Fibroblast of lung (primary cell): ENCODE measurements at regions not wholly inside any gene's neighbourhood (a gene's known extent, or its start where the extent isn't known, plus 50 kb on each side); places are given as distances from the start of the nearest gene placed in this dataset.

Source experiments
- DNase-seq, 2 donors: peaks; one replicate each; pipeline versions ENCODE4 v3.0.0 to v3.0.0-alpha.2; 2010; ENCODE audit warnings: low read depth in 2 of 2
- H2AFZ ChIP-seq: 2 replicates; pipeline ENCODE4 v1.5.1; 2012; ENCODE audit warnings: low read length, control low read depth, inconsistent platforms
- H3K27ac ChIP-seq: 2 replicates; pipeline ENCODE4 v1.5.1; 2011; ENCODE audit warnings: low read length, control low read depth; ENCODE audit not compliant: insufficient read depth
- H3K27me3 ChIP-seq: 2 replicates; pipeline ENCODE4 v1.5.1; 2011; ENCODE audit warnings: mild to moderate bottlenecking, low read length; ENCODE audit not compliant: control insufficient read depth, insufficient read depth
- H3K36me3 ChIP-seq: 2 replicates; pipeline ENCODE4 v1.5.1; 2011; ENCODE audit warnings: low read length; ENCODE audit not compliant: control insufficient read depth, insufficient read depth
- H3K4me1 ChIP-seq: 2 replicates; pipeline ENCODE4 v1.5.1; 2011; ENCODE audit warnings: low read length; ENCODE audit not compliant: control insufficient read depth, insufficient read depth; ENCODE audit errors: extremely low read depth
- H3K4me2 ChIP-seq: 2 replicates; pipeline ENCODE4 v1.5.1; 2011; ENCODE audit warnings: low read length, control low read depth; ENCODE audit not compliant: insufficient read depth; ENCODE audit errors: extremely low read depth
- H3K4me3 ChIP-seq, 4 experiments: fragments of 200-600 bp in 1 of 4; sonication (generic) in 1 of 4; replicated peaks in 1 of 4; 2 replicates each; pipeline ENCODE4 v1.5.1; 2011 to 2016; ENCODE audit warnings: low read length in 4 of 4, low read depth in 3 of 4, mild to moderate bottlenecking in 3 of 4, control low read depth in 2 of 4, inconsistent platforms in 1 of 4, mixed read lengths in 1 of 4; ENCODE audit not compliant: insufficient read depth in 1 of 4; ENCODE audit errors: control extremely low read depth in 1 of 4
- H3K79me2 ChIP-seq: 2 replicates; pipeline ENCODE4 v1.5.1; 2012; ENCODE audit warnings: mild to moderate bottlenecking, low read length, inconsistent platforms; ENCODE audit not compliant: control insufficient read depth, insufficient read depth
- H3K9ac ChIP-seq: 2 replicates; pipeline ENCODE4 v1.5.1; 2011; ENCODE audit warnings: mild to moderate bottlenecking, low read length, control low read depth; ENCODE audit not compliant: insufficient read depth
- H3K9me3 ChIP-seq: 2 replicates; pipeline ENCODE4 v1.5.1; 2012; ENCODE audit warnings: low read depth, low read length; ENCODE audit not compliant: control insufficient read depth, insufficient read depth
- H4K20me1 ChIP-seq: 2 replicates; pipeline ENCODE4 v1.5.1; 2011; ENCODE audit warnings: low read length; ENCODE audit not compliant: control insufficient read depth, insufficient read depth; ENCODE audit errors: extremely low read depth
- EZH2 ChIP-seq: IDR thresholded peaks from 2 replicates; pipeline ENCODE4 v1.5.1; 2012; ENCODE audit warnings: low read length, control low read depth, mild to moderate bottlenecking; ENCODE audit errors: missing control alignments
- TF ChIP-seq, protein P1 (sequence below), 2 donors: IDR thresholded peaks in 1 of 2; conservative IDR thresholded peaks in 1 of 2; 1 replicate in 1 of 2; 2 replicates in 1 of 2; pipeline ENCODE4 v1.5.1; 2011 to 2012; ENCODE audit warnings: low read length in 2 of 2, control low read depth in 1 of 2, inconsistent platforms in 1 of 2, low read depth in 1 of 2, mild to moderate bottlenecking in 1 of 2

- no peaks in the 10 kb centered on the region for H3K27me3 ChIP-seq
These were observed 339.9 kb downstream of the TENT4A start for GRCh38 chr5:7053125-7053524.

DNA sequence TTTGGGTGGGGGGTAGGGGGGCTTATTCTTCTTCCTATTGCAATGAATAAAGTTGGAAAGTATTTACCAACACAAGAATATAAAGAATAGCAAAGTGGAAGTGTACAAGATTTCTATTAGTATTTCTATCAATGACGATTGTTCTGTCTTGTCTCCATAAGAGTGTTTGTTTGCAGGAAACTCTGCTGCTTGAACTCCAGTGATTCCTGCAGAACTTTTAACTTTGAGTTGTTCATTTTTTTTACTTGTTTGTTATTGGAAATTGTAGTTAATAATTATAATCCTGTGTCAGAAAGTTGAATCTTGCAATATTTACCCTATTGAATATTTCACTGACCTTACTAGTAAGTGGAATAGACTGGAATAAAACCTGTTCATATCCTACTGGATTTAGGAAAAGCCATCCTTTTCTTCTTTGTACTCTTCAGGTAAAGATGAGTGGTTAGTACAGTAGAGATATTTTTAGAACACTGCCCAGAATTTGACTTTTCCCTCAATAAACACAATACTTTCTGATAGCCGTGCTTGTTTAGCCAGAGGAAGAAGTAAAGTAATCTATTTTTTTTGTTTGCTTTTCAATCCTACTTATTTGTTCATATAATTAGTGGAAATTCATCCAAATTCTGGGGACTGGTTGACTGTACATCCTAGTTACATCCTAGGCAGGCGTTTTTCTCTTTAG lies 340.4 kb downstream of the TENT4A start:
- H3K4me1 ChIP-seq = no peaks in the 10 kb centered on the region
- H4K20me1 ChIP-seq = no peaks in the 10 kb centered on the region
- H3K27ac ChIP-seq = no peak overlapping the region
- no peaks in the 10 kb centered on the region for H3K36me3 ChIP-seq
- no peaks in the 10 kb centered on the region for H3K9me3 ChIP-seq
- TF ChIP-seq, protein P1, sequence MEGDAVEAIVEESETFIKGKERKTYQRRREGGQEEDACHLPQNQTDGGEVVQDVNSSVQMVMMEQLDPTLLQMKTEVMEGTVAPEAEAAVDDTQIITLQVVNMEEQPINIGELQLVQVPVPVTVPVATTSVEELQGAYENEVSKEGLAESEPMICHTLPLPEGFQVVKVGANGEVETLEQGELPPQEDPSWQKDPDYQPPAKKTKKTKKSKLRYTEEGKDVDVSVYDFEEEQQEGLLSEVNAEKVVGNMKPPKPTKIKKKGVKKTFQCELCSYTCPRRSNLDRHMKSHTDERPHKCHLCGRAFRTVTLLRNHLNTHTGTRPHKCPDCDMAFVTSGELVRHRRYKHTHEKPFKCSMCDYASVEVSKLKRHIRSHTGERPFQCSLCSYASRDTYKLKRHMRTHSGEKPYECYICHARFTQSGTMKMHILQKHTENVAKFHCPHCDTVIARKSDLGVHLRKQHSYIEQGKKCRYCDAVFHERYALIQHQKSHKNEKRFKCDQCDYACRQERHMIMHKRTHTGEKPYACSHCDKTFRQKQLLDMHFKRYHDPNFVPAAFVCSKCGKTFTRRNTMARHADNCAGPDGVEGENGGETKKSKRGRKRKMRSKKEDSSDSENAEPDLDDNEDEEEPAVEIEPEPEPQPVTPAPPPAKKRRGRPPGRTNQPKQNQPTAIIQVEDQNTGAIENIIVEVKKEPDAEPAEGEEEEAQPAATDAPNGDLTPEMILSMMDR (conservative IDR thresholded peaks at IDR 0.05 in 1 of 2, IDR thresholded peaks at IDR 0.05 in 1 of 2; ENCODE audit: low read depth in 1 of 2, low read length in 2 of 2) = no peak
- TF ChIP-seq EZH2 = no peak
- no peak overlapping the region for H3K4me3 ChIP-seq
- no peaks in the 10 kb centered on the region for H3K27me3 ChIP-seq
- H3K79me2 ChIP-seq = no peaks in the 10 kb centered on the region
- no peak for DNase-seq
- H3K9ac ChIP-seq = no peak overlapping the region
- H2AFZ ChIP-seq = no peak overlapping the region
- no peak overlapping the region for H3K4me2 ChIP-seq

More at GRCh38 chr5:7053125-7053524, 339.9 kb downstream of the TENT4A start:
- Histone ChIP-seq H3K4me2 (no peak overlapping the region), H3K4me3 (no peak overlapping the region), H3K4me1 (no peaks in the 10 kb centered on the region), H4K20me1 (no peaks in the 10 kb centered on the region), H3K27ac (no peak overlapping the region), H3K36me3 (no peaks in the 10 kb centered on the region), H3K9ac (no peak overlapping the region), H2AFZ (no peak overlapping the region), H3K9me3 (no peaks in the 10 kb centered on the region), H3K79me2 (no peaks in the 10 kb centered on the region)
- TF ChIP-seq, protein P1 (conservative IDR thresholded peaks at IDR 0.05 in 1 of 2, IDR thresholded peaks at IDR 0.05 in 1 of 2; ENCODE audit: low read depth in 1 of 2, low read length in 2 of 2) = no peak
- TF ChIP-seq EZH2 = no peak
- DNase-seq = no peak

DNA sequence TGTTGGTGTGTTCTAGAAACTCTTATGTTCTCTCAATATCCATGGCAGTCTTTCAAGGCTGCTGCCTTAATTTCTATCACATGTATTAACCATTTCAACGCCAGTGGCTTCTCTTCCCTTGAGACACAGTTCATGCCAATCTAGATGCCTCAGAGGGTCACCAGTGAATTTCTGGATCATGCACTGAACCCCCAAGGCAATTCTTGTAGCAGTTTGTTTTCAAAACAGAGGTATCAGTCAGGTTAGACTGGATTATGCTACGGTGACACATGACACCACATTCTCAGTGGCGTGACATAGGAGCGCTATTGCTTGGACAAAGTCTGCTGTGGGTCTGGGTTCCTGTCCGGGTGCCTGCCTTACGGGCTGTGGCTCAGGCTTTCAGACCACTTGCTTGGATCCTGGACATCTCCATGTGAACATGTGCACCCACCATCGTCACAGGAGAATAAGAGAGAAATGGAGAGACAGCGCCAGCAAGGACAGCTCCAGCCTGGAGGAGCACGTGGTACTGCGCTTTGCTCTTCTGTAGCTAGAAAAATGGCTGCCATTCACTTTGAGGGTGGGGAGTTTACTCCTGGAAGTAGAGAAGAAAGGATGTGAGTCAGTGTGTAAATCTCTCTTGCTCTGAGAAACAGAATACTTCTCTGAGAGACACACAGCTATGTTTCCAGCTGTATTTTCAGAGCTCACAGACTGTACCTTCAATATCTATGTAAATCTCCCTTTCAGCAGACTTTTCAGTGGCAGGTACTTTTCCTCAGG lies 329.3 kb upstream of the ADCY2 start:
- no peak overlapping the region for H3K4me3 ChIP-seq
- H3K36me3 ChIP-seq = no peaks in the 10 kb centered on the region
- H3K4me1 ChIP-seq = no peaks in the 10 kb centered on the region
- no peak for DNase-seq
- no peak overlapping the region for H3K27ac ChIP-seq
- H3K27me3 ChIP-seq = no peaks in the 10 kb centered on the region
- H3K9ac ChIP-seq = no peak overlapping the region
- H4K20me1 ChIP-seq = no peaks in the 10 kb centered on the region
- TF ChIP-seq, protein P1 (conservative IDR thresholded peaks at IDR 0.05 in 1 of 2, IDR thresholded peaks at IDR 0.05 in 1 of 2; ENCODE audit: low read depth in 1 of 2, low read length in 2 of 2) = no peak
- no peak for TF ChIP-seq EZH2
- no peaks in the 10 kb centered on the region for H3K9me3 ChIP-seq
- no peaks in the 10 kb centered on the region for H3K79me2 ChIP-seq
- H3K4me2 ChIP-seq = no peak overlapping the region
- H2AFZ ChIP-seq = no peak overlapping the region
